Activated CD4-positive, alpha-beta T cell treated with anti-CD3 and anti-CD28 coated beads for 48 hours (primary cell): ENCODE measurements at regions not wholly inside any gene's neighbourhood (a gene's known extent, or its start where the extent isn't known, plus 50 kb on each side); places are given as distances from the start of the nearest gene placed in this dataset.

Experiments
- DNase-seq: peaks from one replicate; pipeline ENCODE4 v3.0.0-alpha.2; 2020

GRCh38 chr15:61681038-61681418 lies 379.2 kb downstream of the VPS13C start:
- no peak for DNase-seq

- no peak for DNase-seq
These were observed 379.8 kb downstream of the VPS13C start for GRCh38 chr15:61680260-61681037.

- DNase-seq: no peak
These were observed 388.5 kb downstream of the VPS13C start for GRCh38 chr15:61671736-61672135.

- DNase-seq: no peak
These were observed 391.8 kb downstream of the VPS13C start for GRCh38 chr15:61668444-61668843.

GRCh38 chr15:61661791-61662190 lies 398.5 kb downstream of the VPS13C start:
- DNase-seq: no peak

GRCh38 chr15:61660579-61660978 lies 399.7 kb downstream of the VPS13C start:
- DNase-seq: no peak

GRCh38 chr15:61659566-61660190 lies 400.6 kb downstream of the VPS13C start:
- DNase-seq: no peak

GRCh38 chr15:61657461-61657860 lies 402.8 kb downstream of the VPS13C start:
- DNase-seq: no peak

- DNase-seq: no peak
These were observed 403.9 kb downstream of the VPS13C start for GRCh38 chr15:61656391-61656790.

GRCh38 chr15:61655881-61656280 lies 404.4 kb downstream of the VPS13C start:
- no peak for DNase-seq

GRCh38 chr15:61654918-61655317 lies 405.3 kb downstream of the VPS13C start:
- DNase-seq: no peak

- DNase-seq: no peak
These were observed 406.1 kb downstream of the VPS13C start for GRCh38 chr15:61654002-61654740.

- no peak for DNase-seq
These were observed 407.1 kb downstream of the VPS13C start for GRCh38 chr15:61653110-61653509.

- no peak for DNase-seq
These were observed 409.0 kb downstream of the VPS13C start for GRCh38 chr15:61651267-61651666.

GRCh38 chr15:61649046-61649445 lies 411.2 kb downstream of the VPS13C start:
- no peak for DNase-seq

GRCh38 chr15:61644550-61644949 lies 415.4 kb upstream of the RORA start:
- DNase-seq: no peak

GRCh38 chr15:61641645-61642044 lies 412.5 kb upstream of the RORA start:
- no peak for DNase-seq

GRCh38 chr15:61640756-61641155 lies 411.7 kb upstream of the RORA start:
- no peak for DNase-seq

- DNase-seq: no peak
These were observed 410.4 kb upstream of the RORA start for GRCh38 chr15:61639491-61639890.

GRCh38 chr15:61634837-61635236 lies 405.7 kb upstream of the RORA start:
- no peak for DNase-seq

- no peak for DNase-seq
These were observed 404.8 kb upstream of the RORA start for GRCh38 chr15:61633951-61634350.

GRCh38 chr15:61629269-61629668 lies 400.2 kb upstream of the RORA start:
- DNase-seq: no peak

GRCh38 chr15:61624950-61625349 lies 395.8 kb upstream of the RORA start:
- DNase-seq: no peak

- no peak for DNase-seq
These were observed 394.6 kb upstream of the RORA start for GRCh38 chr15:61623746-61624145.
